A673 (cell line): ENCODE measurements at regions not wholly inside any gene's neighbourhood (a gene's known extent, or its start where the extent isn't known, plus 50 kb on each side); places are given as distances from the start of the nearest gene placed in this dataset.
"Not testable (repeated sequence)": the region's sequence is repeated elsewhere in the genome, so short reads cannot be mapped to it uniquely, and the experiment has no call there.

ENCODE experiments used
- BruUV-seq: library from RNA; stranded (reverse); fragments of 400-500 nt; replicated peaks from 2 replicates; lab custom pipeline; 2021; lab: Mats Ljungman, UMichigan
- CTCF ChIA-PET: fragments of 300-600 bp; sonication (Branson Sonifier 250); formaldehyde crosslinking; loops from one replicate; lab custom pipeline; 2022; ENCODE audit warnings: antibody characterized with exemption; lab: Charles Lee
- POLR2A ChIA-PET: fragments of 300-600 bp; sonication (Branson Sonifier 250); formaldehyde crosslinking; loops from one replicate; lab custom pipeline; 2022; ENCODE audit warnings: antibody characterized with exemption; ENCODE audit not compliant: low non-redundant PET; lab: Charles Lee
- DNase-seq: peaks from one replicate; pipeline ENCODE4 v3.0.0-alpha.2; 2015; ENCODE audit warnings: low spot score
- H3K27ac ChIP-seq: fragments of 200-600 bp; sonication (generic); 2 replicates; pipeline ENCODE4 v1.5.1; 2016; ENCODE audit warnings: mixed run types, low read depth, mild to moderate bottlenecking, mixed read lengths, antibody characterized with exemption, low read length; ENCODE audit not compliant: poor library complexity, severe bottlenecking
- H3K27me3 ChIP-seq: fragments of 200-600 bp; sonication (generic); replicated peaks from 2 replicates; pipeline ENCODE4 v1.6.1; 2017; ENCODE audit warnings: mixed run types, low read depth, mild to moderate bottlenecking, mixed read lengths, antibody characterized with exemption, low read length; ENCODE audit not compliant: insufficient read depth, poor library complexity
- H3K36me3 ChIP-seq: fragments of 200-600 bp; sonication (generic); 2 replicates; pipeline ENCODE4 v1.6.1; 2016; ENCODE audit warnings: mixed run types, mild to moderate bottlenecking, mixed read lengths, antibody characterized with exemption, low read length; ENCODE audit not compliant: insufficient read depth, poor library complexity, severe bottlenecking
- H3K4me1 ChIP-seq: fragments of 200-600 bp; sonication (generic); 2 replicates; pipeline ENCODE4 v1.6.1; 2017; ENCODE audit warnings: mixed run types, mild to moderate bottlenecking, mixed read lengths, antibody characterized with exemption, low read length; ENCODE audit not compliant: insufficient read depth, poor library complexity, severe bottlenecking
- H3K4me3 ChIP-seq: fragments of 200-600 bp; sonication (generic); 2 replicates; pipeline ENCODE4 v1.5.1; 2016; ENCODE audit warnings: low read depth, mixed run types, mild to moderate bottlenecking, mixed read lengths, low read length; ENCODE audit not compliant: poor library complexity, severe bottlenecking
- H3K9me3 ChIP-seq: fragments of 200-600 bp; sonication (generic); 2 replicates; pipeline ENCODE4 v1.6.1; 2016; ENCODE audit warnings: mixed run types, low read depth, mild to moderate bottlenecking, mixed read lengths, antibody characterized with exemption, low read length; ENCODE audit not compliant: poor library complexity, severe bottlenecking
- CTCF ChIP-seq: fragments of 300-800, 200-600 bp; sonication (generic); conservative IDR thresholded peaks from 2 replicates; pipeline ENCODE4 v1.5.1; 2017; ENCODE audit warnings: low read depth, mild to moderate bottlenecking, antibody characterized with exemption, low read length, moderate library complexity, mixed read lengths
- EZH2 ChIP-seq: fragments of 200-600 bp; sonication (generic); IDR thresholded peaks from 2 replicates; pipeline ENCODE4 v1.6.1; 2017; ENCODE audit warnings: borderline replicate concordance, low read depth, mild to moderate bottlenecking, mixed read lengths, antibody characterized with exemption, low read length; ENCODE audit not compliant: poor library complexity, severe bottlenecking
- intact Hi-C: fragments of 100-400 bp; cut with micrococcal nuclease; formaldehyde crosslinking; loops from one replicate; pipeline ENCODE4 v1.10.0; 2022; ENCODE audit not compliant: unreplicated experiment

GRCh38 chr11:89583580-89583979 is 92.4 kb upstream of the NOX4 start:
- CTCF ChIA-PET = no interaction called here
- no peak for DNase-seq
- intact Hi-C loops = no loop called here
- H3K27ac ChIP-seq = no peak overlapping the region
- no TSS peak for BruUV-seq
- H3K27me3 ChIP-seq = no peaks in the 10 kb centered on the region
- H3K4me1 ChIP-seq = no peaks in the 10 kb centered on the region
- POLR2A ChIA-PET = no interaction called here
- H3K36me3 ChIP-seq = no peaks in the 10 kb centered on the region
- no peak overlapping the region for H3K4me3 ChIP-seq
- no peaks in the 10 kb centered on the region for H3K9me3 ChIP-seq
- TF ChIP-seq CTCF (no peak), EZH2 (no peak)

GRCh38 chr11:89585046-89585445 is 93.9 kb upstream of the NOX4 start:
- CTCF ChIA-PET, POLR2A ChIA-PET, H3K4me3 ChIP-seq, H3K36me3 ChIP-seq, H3K27ac ChIP-seq, H3K27me3 ChIP-seq, H3K9me3 ChIP-seq, BruUV-seq, intact Hi-C loops, H3K4me1 ChIP-seq, DNase-seq: not testable (repeated sequence)

- H3K36me3 ChIP-seq, H3K4me3 ChIP-seq, CTCF ChIA-PET, H3K27me3 ChIP-seq, BruUV-seq, H3K27ac ChIP-seq, DNase-seq, POLR2A ChIA-PET, intact Hi-C loops, H3K9me3 ChIP-seq, H3K4me1 ChIP-seq: not testable (repeated sequence)
These were observed 94.3 kb upstream of the NOX4 start for GRCh38 chr11:89585471-89585870.

GRCh38 chr11:89589413-89589812 is 98.2 kb upstream of the NOX4 start:
- CTCF ChIA-PET, H3K36me3 ChIP-seq, H3K27me3 ChIP-seq, H3K27ac ChIP-seq, intact Hi-C loops, POLR2A ChIA-PET, H3K4me1 ChIP-seq, H3K4me3 ChIP-seq, BruUV-seq, DNase-seq, H3K9me3 ChIP-seq: not testable (repeated sequence)

GRCh38 chr11:89590008-89590632 is 98.9 kb upstream of the NOX4 start:
- POLR2A ChIA-PET, H3K4me1 ChIP-seq, CTCF ChIA-PET, H3K27me3 ChIP-seq, BruUV-seq, DNase-seq, H3K36me3 ChIP-seq, intact Hi-C loops, H3K4me3 ChIP-seq, H3K9me3 ChIP-seq, H3K27ac ChIP-seq: not testable (repeated sequence)

GRCh38 chr11:89601263-89601662 is 108.8 kb upstream of the TRIM77 start:
- CTCF ChIA-PET, H3K36me3 ChIP-seq, H3K9me3 ChIP-seq, DNase-seq, BruUV-seq, H3K27ac ChIP-seq, H3K4me3 ChIP-seq, intact Hi-C loops, H3K27me3 ChIP-seq, POLR2A ChIA-PET, H3K4me1 ChIP-seq: not testable (repeated sequence)
